PC-9 (cell line): ENCODE measurements at regions not wholly inside any gene's neighbourhood (a gene's known extent, or its start where the extent isn't known, plus 50 kb on each side); places are given as distances from the start of the nearest gene placed in this dataset.

Experiments used
- CTCF ChIP-seq: fragments of 200-600 bp; sonication (generic); conservative IDR thresholded peaks from 2 replicates; pipeline ENCODE4 v1.6.1; 2017; ENCODE audit warnings: mixed run types, antibody characterized with exemption, mild to moderate bottlenecking, moderate library complexity
- EZH2 ChIP-seq: fragments of 200-600 bp; sonication (generic); IDR thresholded peaks from 2 replicates; pipeline ENCODE4 v1.8.0; 2017; ENCODE audit warnings: antibody characterized with exemption, low read depth

- TF ChIP-seq EZH2 (no peak), CTCF (no peak)
Observed at GRCh38 chr14:85306024-85306423, 223.9 kb upstream of the FLRT2 start.
